Mammary epithelial cell (primary cell): ENCODE measurements at regions not wholly inside any gene's neighbourhood (a gene's known extent, or its start where the extent isn't known, plus 50 kb on each side); places are given as distances from the start of the nearest gene placed in this dataset.

Experiments
- EZH2 ChIP-seq: IDR thresholded peaks from 2 replicates; pipeline ENCODE4 v1.6.1; 2012; ENCODE audit warnings: low read length, inconsistent platforms, borderline replicate concordance
- TF ChIP-seq, protein P1 (sequence below), 2 donors: IDR thresholded peaks in 1 of 2; conservative IDR thresholded peaks in 1 of 2; 2 replicates each; pipeline ENCODE4 v1.5.1; 2011 to 2012; ENCODE audit warnings: inconsistent platforms in 2 of 2, low read length in 2 of 2, mild to moderate bottlenecking in 2 of 2, control low read depth in 1 of 2, low read depth in 1 of 2; ENCODE audit not compliant: insufficient read depth in 1 of 2; ENCODE audit errors: extremely low read depth in 1 of 2

DNA sequence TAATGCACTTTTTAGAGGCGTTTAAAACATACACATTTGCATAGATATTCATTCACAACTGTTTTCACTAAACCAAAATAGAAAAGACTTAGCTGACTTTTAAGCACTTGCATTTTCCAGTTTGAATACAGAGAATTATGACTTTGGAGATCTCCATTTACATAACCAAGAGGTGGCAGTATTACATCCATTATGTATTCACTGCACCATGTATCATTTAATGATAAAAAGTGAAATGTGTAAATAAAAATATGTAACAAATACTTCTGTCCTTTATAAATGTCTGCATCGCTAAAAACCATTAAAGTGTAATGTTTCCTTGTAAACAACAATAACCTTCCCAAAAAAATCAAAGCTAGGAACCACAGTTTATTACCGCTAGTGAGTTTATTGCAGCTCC is 413.2 kb downstream of the FGF13 start:
- TF ChIP-seq, protein P1, sequence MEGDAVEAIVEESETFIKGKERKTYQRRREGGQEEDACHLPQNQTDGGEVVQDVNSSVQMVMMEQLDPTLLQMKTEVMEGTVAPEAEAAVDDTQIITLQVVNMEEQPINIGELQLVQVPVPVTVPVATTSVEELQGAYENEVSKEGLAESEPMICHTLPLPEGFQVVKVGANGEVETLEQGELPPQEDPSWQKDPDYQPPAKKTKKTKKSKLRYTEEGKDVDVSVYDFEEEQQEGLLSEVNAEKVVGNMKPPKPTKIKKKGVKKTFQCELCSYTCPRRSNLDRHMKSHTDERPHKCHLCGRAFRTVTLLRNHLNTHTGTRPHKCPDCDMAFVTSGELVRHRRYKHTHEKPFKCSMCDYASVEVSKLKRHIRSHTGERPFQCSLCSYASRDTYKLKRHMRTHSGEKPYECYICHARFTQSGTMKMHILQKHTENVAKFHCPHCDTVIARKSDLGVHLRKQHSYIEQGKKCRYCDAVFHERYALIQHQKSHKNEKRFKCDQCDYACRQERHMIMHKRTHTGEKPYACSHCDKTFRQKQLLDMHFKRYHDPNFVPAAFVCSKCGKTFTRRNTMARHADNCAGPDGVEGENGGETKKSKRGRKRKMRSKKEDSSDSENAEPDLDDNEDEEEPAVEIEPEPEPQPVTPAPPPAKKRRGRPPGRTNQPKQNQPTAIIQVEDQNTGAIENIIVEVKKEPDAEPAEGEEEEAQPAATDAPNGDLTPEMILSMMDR (conservative IDR thresholded peaks at IDR 0.05 in 1 of 2, IDR thresholded peaks at IDR 0.05 in 1 of 2; ENCODE audit: extremely low read depth in 1 of 2, insufficient read depth in 1 of 2, low read depth in 1 of 2, low read length in 2 of 2): no peak
- no peak for TF ChIP-seq EZH2
